T47D (cell line): ENCODE measurements at regions not wholly inside any gene's neighbourhood (a gene's known extent, or its start where the extent isn't known, plus 50 kb on each side); places are given as distances from the start of the nearest gene placed in this dataset.

Experiments
- DNase-seq, 2 experiments: peaks; one replicate each; pipeline versions ENCODE4 v3.0.0 to v3.0.0-alpha.2; 2011 to 2012; ENCODE audit warnings: low read depth in 1 of 2, low spot score in 1 of 2
- JUND ChIP-seq: IDR thresholded peaks from 2 replicates; pipeline ENCODE4 v1.6.1; 2012; ENCODE audit warnings: low read depth
- in situ Hi-C: cut with HindIII; loops from 2 replicates; pipeline ENCODE4 v1.10.0; 2016; ENCODE audit warnings: low sequenced_read_pairs, low pct_unique_long_range_greater_than_20kb

DNA sequence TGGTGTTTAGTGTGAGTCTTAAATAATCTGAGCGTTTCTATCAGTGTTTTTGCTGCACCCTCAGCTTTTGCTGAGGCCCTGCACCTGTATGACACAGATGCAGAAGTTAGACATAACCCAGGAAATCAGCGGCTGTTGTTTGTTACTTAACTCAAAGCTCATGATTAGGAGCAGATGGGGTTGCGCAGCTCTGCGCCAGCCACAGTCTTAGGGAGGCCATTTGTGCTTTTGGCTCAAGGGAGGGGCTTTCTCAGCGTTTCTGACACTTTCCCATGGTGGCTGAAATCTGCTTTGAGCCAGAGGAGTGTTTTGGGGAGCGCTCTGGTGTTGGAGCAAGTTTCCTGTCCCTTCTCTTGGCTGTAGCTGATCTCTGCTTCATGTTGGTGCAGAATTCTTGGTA lies 433.8 kb downstream of the NAF1 start:
- TF ChIP-seq JUND, result no peak
- DNase-seq, result no peak
- in situ Hi-C loops, result no loop called here

DNA sequence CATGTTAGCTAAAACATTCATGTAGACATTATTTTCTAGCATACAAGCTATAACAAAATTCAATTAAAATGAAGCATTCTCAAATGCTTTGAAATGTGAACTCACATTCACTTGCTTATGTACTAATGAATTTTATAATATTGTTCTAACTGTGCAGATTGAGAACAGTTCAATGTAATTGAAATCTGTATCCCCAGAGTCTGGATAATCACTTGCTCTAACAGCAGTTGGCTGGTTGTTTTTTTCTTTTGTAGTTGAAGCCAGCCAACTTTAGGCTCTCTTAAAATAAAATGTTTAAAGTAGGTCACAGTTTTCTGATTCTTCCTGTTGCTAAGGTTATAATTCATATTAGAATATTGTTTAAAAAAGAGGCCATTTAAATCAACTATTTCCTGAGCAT lies 438.9 kb downstream of the NAF1 start:
- TF ChIP-seq JUND, result no peak
- no peak for DNase-seq
- in situ Hi-C loops, result no loop called here

DNA sequence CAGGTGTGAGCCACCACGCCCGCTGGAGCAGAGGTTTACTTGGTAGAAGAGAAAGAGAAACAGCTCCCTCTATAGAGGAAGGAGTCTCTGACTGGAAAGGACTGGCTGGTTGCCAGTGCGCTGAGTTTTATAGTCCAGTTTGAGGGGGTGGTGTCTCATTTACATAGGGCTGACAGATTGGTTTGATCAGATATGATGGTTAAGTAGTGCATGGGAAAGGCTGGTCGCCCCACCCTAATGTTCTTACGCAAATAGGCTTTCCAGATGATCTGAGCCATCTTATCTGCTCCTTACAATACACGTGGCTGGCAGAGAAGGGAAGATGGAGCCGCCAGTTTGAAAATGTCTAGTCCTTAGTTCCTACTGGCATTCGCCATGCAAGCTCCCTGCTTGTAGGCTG lies 439.5 kb downstream of the NAF1 start:
- no peak for TF ChIP-seq JUND
- in situ Hi-C loops, result no loop called here
- DNase-seq, result peak in 1 of 2 experiments; percentile 46

- in situ Hi-C loops, result no loop called here
- no peak for TF ChIP-seq JUND
- DNase-seq, result no peak
These were observed 451.3 kb downstream of the NAF1 start for GRCh38 chr4:162715401-162715800.

GRCh38 chr4:162707962-162708361 lies 458.7 kb downstream of the NAF1 start:
- in situ Hi-C loops, result no loop called here
- TF ChIP-seq JUND, result no peak
- DNase-seq, result no peak

GRCh38 chr4:162706632-162707031 lies 460.1 kb downstream of the NAF1 start:
- TF ChIP-seq JUND, result no peak
- DNase-seq, result no peak
- in situ Hi-C loops, result no loop called here

DNA sequence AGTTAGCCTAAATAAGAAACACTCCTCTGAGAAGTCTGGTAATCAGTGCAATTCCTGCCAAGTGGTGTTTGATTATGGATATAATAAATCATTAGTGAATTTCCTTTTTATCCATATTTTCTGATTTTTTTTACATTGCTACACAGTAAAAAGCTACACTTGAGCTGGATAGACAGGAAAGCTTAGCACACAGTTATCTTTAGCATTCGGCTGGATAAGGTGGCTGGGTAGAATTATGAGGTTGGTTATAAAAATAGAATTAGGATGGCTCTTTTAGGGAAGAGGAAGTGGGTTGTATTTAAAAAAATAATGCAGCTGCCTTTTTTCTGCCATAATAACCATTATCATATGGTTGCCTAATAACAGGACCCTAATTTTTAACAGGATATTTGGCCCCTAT lies 460.6 kb downstream of the NAF1 start:
- in situ Hi-C loops, result no loop called here
- DNase-seq, result no peak
- no peak for TF ChIP-seq JUND

DNA sequence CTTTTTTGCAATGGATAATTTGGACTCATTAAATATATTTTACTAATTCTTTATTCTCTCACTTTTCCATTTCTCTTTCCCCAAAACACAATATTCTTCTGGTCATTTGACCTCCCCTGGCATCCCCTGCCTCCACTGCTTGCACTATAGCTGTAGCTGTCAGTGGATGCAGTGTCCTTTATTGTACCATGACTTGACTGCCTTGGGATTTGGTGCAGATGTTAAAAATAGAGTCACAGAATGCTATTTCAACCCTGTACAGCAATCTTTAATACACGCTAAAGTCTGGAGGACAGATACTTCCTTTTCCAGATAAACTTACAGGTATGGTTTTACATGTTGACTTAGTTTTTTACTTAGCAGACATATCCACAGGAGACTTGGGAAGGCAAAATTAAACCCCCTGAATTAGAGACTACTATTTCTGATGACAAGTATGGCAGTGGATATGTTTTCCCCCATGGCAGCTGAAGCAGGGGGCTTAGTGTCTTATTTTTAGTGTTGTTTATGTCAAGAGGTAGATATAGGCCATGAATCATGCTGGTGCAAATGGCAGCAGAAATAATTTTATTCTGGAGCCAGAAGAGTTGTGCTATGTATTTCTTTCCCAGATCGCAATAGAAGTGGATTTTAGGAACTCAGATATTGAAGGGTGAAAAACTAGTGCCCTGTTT lies 461.4 kb downstream of the NAF1 start:
- in situ Hi-C loops, result no loop called here
- no peak for TF ChIP-seq JUND
- DNase-seq, result no peak

GRCh38 chr4:162700815-162701361 lies 465.8 kb downstream of the NAF1 start:
- DNase-seq, result no peak
- no peak for TF ChIP-seq JUND
- in situ Hi-C loops, result no loop called here

GRCh38 chr4:162700358-162700757 lies 466.3 kb downstream of the NAF1 start:
- in situ Hi-C loops, result no loop called here
- no peak for TF ChIP-seq JUND
- DNase-seq, result no peak

DNA sequence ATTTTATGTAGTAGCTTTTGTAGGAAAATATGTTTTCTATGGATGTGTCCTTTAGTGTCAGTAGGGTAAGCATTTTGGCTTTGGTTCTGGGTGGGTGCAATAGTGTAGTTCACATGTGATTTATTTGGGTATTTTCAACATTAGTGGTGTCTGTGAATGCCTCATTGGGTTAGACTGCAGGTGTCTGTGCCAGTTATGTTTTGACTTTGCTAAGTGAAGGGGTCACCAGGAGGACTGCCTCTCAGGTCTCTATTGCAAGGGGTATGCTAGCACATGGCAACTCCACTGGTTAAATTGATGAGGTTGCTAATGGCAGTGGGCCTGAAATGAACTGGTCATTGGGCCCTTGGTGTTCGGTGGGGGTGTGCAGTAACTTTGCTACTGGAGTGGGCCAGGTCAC lies 467.1 kb downstream of the NAF1 start:
- in situ Hi-C loops, result no loop called here
- no peak for TF ChIP-seq JUND

DNA sequence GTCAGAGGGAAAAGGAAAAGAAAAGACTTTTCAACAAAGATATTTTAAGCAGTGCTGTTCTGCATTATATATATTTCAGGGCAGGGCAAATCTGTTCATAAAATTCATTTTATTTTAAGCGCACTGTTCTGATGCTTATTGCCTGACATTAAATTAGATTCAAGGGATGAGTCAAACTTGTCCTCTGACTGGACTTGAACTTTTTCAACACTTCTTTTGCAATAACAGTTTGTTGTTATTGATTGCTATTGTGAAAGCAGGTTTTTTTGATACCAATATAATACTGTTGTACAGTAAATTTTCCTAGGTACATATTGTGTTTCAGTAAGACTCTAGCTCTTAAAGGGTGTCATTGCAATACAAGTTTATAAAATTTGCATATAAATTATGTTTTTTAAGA lies 481.3 kb downstream of the NAF1 start:
- DNase-seq, result no peak
- in situ Hi-C loops, result no loop called here

More for the DNA sequence above, 467.1 kb downstream of the NAF1 start:
- DNase-seq, result no peak

DNA sequence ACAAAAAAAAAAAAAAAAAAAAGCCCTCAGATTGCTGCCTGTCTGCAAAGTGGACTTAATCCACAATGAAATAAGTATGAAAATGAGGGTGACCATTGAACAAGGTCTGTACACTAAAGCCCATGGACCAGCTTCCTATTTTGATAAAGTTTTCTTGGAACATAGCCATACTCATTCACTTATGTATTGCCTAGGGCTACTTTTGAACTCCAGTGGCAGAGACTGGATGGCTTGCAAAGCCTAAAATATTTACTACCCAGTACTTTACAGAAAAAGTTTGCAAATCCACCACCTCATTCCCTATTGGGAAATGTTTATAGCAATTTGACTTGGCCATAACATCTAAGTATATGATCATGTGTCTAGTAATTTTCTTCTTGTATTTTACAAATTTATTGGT lies 481.7 kb downstream of the NAF1 start:
- DNase-seq, result no peak
- TF ChIP-seq JUND, result no peak
- in situ Hi-C loops, result no loop called here

More for the DNA sequence above, 481.3 kb downstream of the NAF1 start:
- no peak for TF ChIP-seq JUND

DNA sequence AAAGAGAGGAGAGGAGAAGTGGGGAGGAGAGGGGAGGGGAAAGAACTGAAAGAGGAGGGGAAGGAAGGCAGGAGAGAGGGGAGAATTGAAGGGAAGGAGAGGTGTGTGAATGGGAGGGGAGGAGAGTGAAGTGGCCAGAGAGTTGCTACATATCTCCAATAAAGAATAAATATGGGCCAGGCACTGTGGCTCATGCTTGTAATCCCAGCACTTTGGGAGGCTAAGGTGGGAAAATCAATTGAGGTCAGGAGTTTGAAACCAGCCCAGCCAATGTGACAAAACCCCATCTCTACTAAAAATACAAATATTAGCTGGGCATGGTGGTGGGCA lies 482.4 kb downstream of the NAF1 start:
- DNase-seq, result no peak
- in situ Hi-C loops, result no loop called here
- TF ChIP-seq JUND, result no peak
